Endothelial cell of umbilical vein (primary cell): ENCODE measurements at regions not wholly inside any gene's neighbourhood (a gene's known extent, or its start where the extent isn't known, plus 50 kb on each side); places are given as distances from the start of the nearest gene placed in this dataset.

ENCODE experiments used
- EZH2 ChIP-seq: IDR thresholded peaks from 2 replicates; pipeline ENCODE4 v1.6.1; 2012; ENCODE audit warnings: borderline replicate concordance, low read depth, mild to moderate bottlenecking, moderate library complexity, low read length, inconsistent platforms; ENCODE audit not compliant: severe bottlenecking
- POLR2A ChIP-seq: IDR thresholded peaks from 2 replicates; pipeline ENCODE4 v1.6.1; 2012; ENCODE audit warnings: low read depth, mild to moderate bottlenecking, control low read depth, low read length
- POLR2AphosphoS5 ChIP-seq: IDR thresholded peaks from 2 replicates; pipeline ENCODE4 v1.6.1; 2012; ENCODE audit warnings: low read depth, mild to moderate bottlenecking, control low read depth, low read length, moderate library complexity; ENCODE audit not compliant: insufficient read depth
- TF ChIP-seq, protein P1 (sequence below), 2 donors: IDR thresholded peaks; 1 replicate in 1 of 2; 2 replicates in 1 of 2; pipeline ENCODE4 v1.5.1; 2011; ENCODE audit warnings: low read length in 2 of 2, mild to moderate bottlenecking in 2 of 2, moderate library complexity in 2 of 2, control low read depth in 1 of 2, inconsistent platforms in 1 of 2, low read depth in 1 of 2; ENCODE audit not compliant: insufficient read depth in 1 of 2; ENCODE audit errors: extremely low read depth in 1 of 2

DNA sequence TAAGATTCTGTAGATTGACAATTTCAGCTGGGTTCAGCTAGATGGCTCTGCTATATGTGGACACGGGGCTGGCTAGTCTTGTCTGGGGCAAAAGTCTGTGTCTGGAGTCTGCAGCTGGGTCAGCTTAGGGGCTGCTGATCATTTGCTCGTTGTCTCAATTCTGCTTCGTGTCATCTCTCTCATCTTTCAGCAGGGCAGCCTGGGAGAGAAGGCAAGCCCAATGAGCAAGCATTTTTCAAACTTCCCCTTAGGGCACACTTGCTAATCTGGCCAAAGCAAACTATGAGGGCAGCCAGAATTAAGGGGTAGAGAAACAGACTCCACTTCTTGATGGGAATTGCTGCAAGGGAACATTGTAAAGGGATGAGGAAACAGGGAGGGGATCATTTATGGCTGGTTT lies 462.6 kb downstream of the SLC4A3 start:
- no peak for TF ChIP-seq POLR2A
- no peak for TF ChIP-seq POLR2AphosphoS5
- TF ChIP-seq, protein P1, sequence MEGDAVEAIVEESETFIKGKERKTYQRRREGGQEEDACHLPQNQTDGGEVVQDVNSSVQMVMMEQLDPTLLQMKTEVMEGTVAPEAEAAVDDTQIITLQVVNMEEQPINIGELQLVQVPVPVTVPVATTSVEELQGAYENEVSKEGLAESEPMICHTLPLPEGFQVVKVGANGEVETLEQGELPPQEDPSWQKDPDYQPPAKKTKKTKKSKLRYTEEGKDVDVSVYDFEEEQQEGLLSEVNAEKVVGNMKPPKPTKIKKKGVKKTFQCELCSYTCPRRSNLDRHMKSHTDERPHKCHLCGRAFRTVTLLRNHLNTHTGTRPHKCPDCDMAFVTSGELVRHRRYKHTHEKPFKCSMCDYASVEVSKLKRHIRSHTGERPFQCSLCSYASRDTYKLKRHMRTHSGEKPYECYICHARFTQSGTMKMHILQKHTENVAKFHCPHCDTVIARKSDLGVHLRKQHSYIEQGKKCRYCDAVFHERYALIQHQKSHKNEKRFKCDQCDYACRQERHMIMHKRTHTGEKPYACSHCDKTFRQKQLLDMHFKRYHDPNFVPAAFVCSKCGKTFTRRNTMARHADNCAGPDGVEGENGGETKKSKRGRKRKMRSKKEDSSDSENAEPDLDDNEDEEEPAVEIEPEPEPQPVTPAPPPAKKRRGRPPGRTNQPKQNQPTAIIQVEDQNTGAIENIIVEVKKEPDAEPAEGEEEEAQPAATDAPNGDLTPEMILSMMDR (IDR thresholded peaks at IDR 0.05; ENCODE audit: extremely low read depth in 1 of 2, insufficient read depth in 1 of 2, low read depth in 1 of 2, low read length in 2 of 2): no peak
- TF ChIP-seq EZH2: no peak
